ENCODE measurements at regions not wholly inside any gene's neighbourhood (a gene's known extent, or its start where the extent isn't known, plus 50 kb on each side); places are given as distances from the start of the nearest gene placed in this dataset.

GRCh38 chr5:116951219-116951618 lies 376.6 kb upstream of the SEMA6A start:
- H3K27ac Mint-ChIP-seq: no peak overlapping the region
- no peak overlapping the region for H3K4me3 Mint-ChIP-seq
- H3K27me3 Mint-ChIP-seq (ENCODE audit: low read depth): no peaks in the 10 kb centered on the region
- H3K4me1 Mint-ChIP-seq: peaks cover 53% of the 10 kb centered on the region
- ATAC-seq (no peak), DNase-seq (ENCODE audit: low spot score) (no peak)
- H3K36me3 Mint-ChIP-seq: peaks cover 15% of the 10 kb centered on the region
- peaks cover 15% of the 10 kb centered on the region for H3K9me3 Mint-ChIP-seq
- TF ChIP-seq EMX1 (CRISPR knock-in tag; IDR thresholded peaks at IDR 0.05) (no peak), FOXP1 (CRISPR knock-in tag; IDR thresholded peaks at IDR 0.05; ENCODE audit: borderline replicate concordance) (no peak), ELF4 (CRISPR knock-in tag; IDR thresholded peaks at IDR 0.05; ENCODE audit: low read depth) (no peak), CREB1 (CRISPR knock-in tag; IDR thresholded peaks at IDR 0.05) (no peak), MLX (CRISPR knock-in tag; IDR thresholded peaks at IDR 0.05) (no peak), ZNF263 (CRISPR knock-in tag; IDR thresholded peaks at IDR 0.05; ENCODE audit: low read depth) (no peak), SOX15 (CRISPR knock-in tag; IDR thresholded peaks at IDR 0.05) (no peak), ZNF138 (CRISPR knock-in tag; conservative IDR thresholded peaks at IDR 0.05) (no peak), MXD4 (CRISPR knock-in tag; IDR thresholded peaks at IDR 0.05; ENCODE audit: borderline replicate concordance) (no peak), E2F5 (CRISPR knock-in tag; IDR thresholded peaks at IDR 0.05) (no peak), MAX (CRISPR knock-in tag; IDR thresholded peaks at IDR 0.05) (no peak), ZNF671 (CRISPR knock-in tag; IDR thresholded peaks at IDR 0.05) (no peak), AR (CRISPR knock-in tag; IDR thresholded peaks at IDR 0.05) (no peak), CDX4 (CRISPR knock-in tag; IDR thresholded peaks at IDR 0.05; ENCODE audit: borderline replicate concordance) (no peak), ZMAT4 (CRISPR knock-in tag; IDR thresholded peaks at IDR 0.05) (no peak), ZNF396 (CRISPR knock-in tag; IDR thresholded peaks at IDR 0.05; ENCODE audit: borderline replicate concordance) (no peak), SMAD4 (CRISPR knock-in tag; IDR thresholded peaks at IDR 0.05) (no peak)
- POLR2A ChIA-PET: no interaction called here
- CTCF ChIA-PET: interaction anchor here (2.0 kb wide), 1 partner anchor 375 kb away, joined by 7 read pairs; no protein-coding TSS in a partner anchor

- peaks cover 15% of the 10 kb centered on the region for H3K9me3 Mint-ChIP-seq
- ChIA-PET CTCF (interaction anchor here (0.8 to 1.7 kb wide), 4 partner anchors 9 to 371 kb away, joined by 4 to 30 read pairs (median 6); partner anchors contain the start of gene SEMA6A), POLR2A (interaction anchor here (0.7 kb wide), 1 partner anchor 371 kb away, joined by 4 read pairs; no protein-coding TSS in a partner anchor)
- no peak; the same call in 1 of the 2 replicates for TF ChIP-seq MYBL2 (CRISPR knock-in tag; IDR thresholded peaks at IDR 0.05)
- TF ChIP-seq FOXP1 (CRISPR knock-in tag; IDR thresholded peaks at IDR 0.05; ENCODE audit: borderline replicate concordance): no peak
- peak; percentile 77 for TF ChIP-seq FOXK1 (CRISPR knock-in tag; IDR thresholded peaks at IDR 0.05)
- peak; percentile 61; the same call in 1 of the 2 replicates for TF ChIP-seq TEAD1 (CRISPR knock-in tag; IDR thresholded peaks at IDR 0.05)
- peak; percentile 84 for TF ChIP-seq ZSCAN18 (CRISPR knock-in tag; IDR thresholded peaks at IDR 0.05)
- 0 out of 2 replicates have a peak, but pooled peaks have one; percentile 41 for TF ChIP-seq ERG (CRISPR knock-in tag; IDR thresholded peaks at IDR 0.05)
- no peak for TF ChIP-seq SMAD4 (CRISPR knock-in tag; IDR thresholded peaks at IDR 0.05)
These were observed 373.3 kb upstream of the SEMA6A start for GRCh38 chr5:116947691-116948528.

More at GRCh38 chr5:116947691-116948528, 373.3 kb upstream of the SEMA6A start:
- H3K27ac Mint-ChIP-seq: peak overlapping the region; percentile 86
- peak; percentile 91 for ATAC-seq
- no peaks in the 10 kb centered on the region for H3K27me3 Mint-ChIP-seq (ENCODE audit: low read depth)
- H3K4me1 Mint-ChIP-seq: peaks cover 67% of the 10 kb centered on the region
- peak; percentile 95 for DNase-seq (ENCODE audit: low spot score)
- no peak overlapping the region; the same call in 1 of the 2 replicates for H3K4me3 Mint-ChIP-seq
- peaks cover 15% of the 10 kb centered on the region for H3K36me3 Mint-ChIP-seq
